Progenitor cell of endocrine pancreas (in vitro differentiated cells): ENCODE measurements at regions not wholly inside any gene's neighbourhood (a gene's known extent, or its start where the extent isn't known, plus 50 kb on each side); places are given as distances from the start of the nearest gene placed in this dataset.

Source experiments
- DNase-seq: peaks from one replicate; pipeline ENCODE4 v3.0.0; 2021; ENCODE audit warnings: low spot score; ENCODE audit not compliant: unreplicated experiment
- H3K27ac Mint-ChIP-seq: 2 replicates; pipeline ENCODE4 v1.8.0; 2021; ENCODE audit warnings: mild to moderate bottlenecking, moderate library complexity, mixed read lengths
- H3K27me3 Mint-ChIP-seq: 2 replicates; pipeline ENCODE4 v1.8.0; 2021; ENCODE audit warnings: mixed read lengths
- H3K36me3 Mint-ChIP-seq: 2 replicates; pipeline ENCODE4 v1.8.0; 2022; ENCODE audit warnings: mixed read lengths; ENCODE audit not compliant: insufficient read depth
- H3K4me1 Mint-ChIP-seq: 2 replicates; pipeline ENCODE4 v1.8.0; 2021; ENCODE audit warnings: low read depth, mixed read lengths
- H3K4me3 Mint-ChIP-seq: 2 replicates; pipeline ENCODE4 v1.8.0; 2021; ENCODE audit warnings: low read depth, mild to moderate bottlenecking, moderate library complexity, mixed read lengths
- H3K9me3 Mint-ChIP-seq: 2 replicates; pipeline ENCODE4 v1.8.0; 2021; ENCODE audit warnings: low read depth, mixed read lengths
- CTCF ChIP-seq: fragments of 200-600 bp; sonication (generic); IDR thresholded peaks from one replicate; pipeline ENCODE4 v1.5.0; 2021; ENCODE audit warnings: antibody characterized with exemption, mild to moderate bottlenecking; ENCODE audit not compliant: unreplicated experiment

- Mint-ChIP-seq H3K27me3 (peaks cover 49% of the 10 kb centered on the region), H3K27ac (no peak overlapping the region), H3K9me3 (no peaks in the 10 kb centered on the region), H3K4me1 (peaks cover 1% of the 10 kb centered on the region), H3K4me3 (no peak overlapping the region), H3K36me3 (no peaks in the 10 kb centered on the region)
- no peak for TF ChIP-seq CTCF
- DNase-seq, result no peak
Measured at GRCh38 chr11:13074714-13075464, 65.8 kb downstream of the RASSF10 start.

- no peaks in the 10 kb centered on the region for H3K9me3 Mint-ChIP-seq
Measured at GRCh38 chr11:13076961-13077360, 67.8 kb downstream of the RASSF10 start.

GRCh38 chr11:13080861-13081260 is 71.7 kb downstream of the RASSF10 start:
- Mint-ChIP-seq H3K27me3 (peaks cover 45% of the 10 kb centered on the region), H3K9me3 (no peaks in the 10 kb centered on the region), H3K4me3 (no peak overlapping the region)

More at GRCh38 chr11:13076961-13077360, 67.8 kb downstream of the RASSF10 start:
- Mint-ChIP-seq H3K27me3 (peaks cover 52% of the 10 kb centered on the region), H3K27ac (no peak overlapping the region), H3K4me3 (no peak overlapping the region), H3K36me3 (no peaks in the 10 kb centered on the region), H3K4me1 (peaks cover 2% of the 10 kb centered on the region)
- no peak for TF ChIP-seq CTCF
- DNase-seq, result no peak

GRCh38 chr11:13082588-13082987 is 73.5 kb downstream of the RASSF10 start:
- TF ChIP-seq CTCF, result no peak
- Mint-ChIP-seq H3K4me1 (peaks cover 4% of the 10 kb centered on the region), H3K27ac (no peak overlapping the region), H3K4me3 (no peak overlapping the region), H3K36me3 (no peaks in the 10 kb centered on the region), H3K27me3 (peaks cover 31% of the 10 kb centered on the region), H3K9me3 (no peaks in the 10 kb centered on the region)
- no peak for DNase-seq

More at GRCh38 chr11:13080861-13081260, 71.7 kb downstream of the RASSF10 start:
- Mint-ChIP-seq H3K4me1 (peaks cover 2% of the 10 kb centered on the region), H3K27ac (no peak overlapping the region), H3K36me3 (no peaks in the 10 kb centered on the region)
- no peak for DNase-seq
- TF ChIP-seq CTCF, result no peak

GRCh38 chr11:13090228-13090708 is 81.2 kb downstream of the RASSF10 start:
- H3K4me3 Mint-ChIP-seq, result no peak overlapping the region

More at GRCh38 chr11:13090228-13090708, 81.2 kb downstream of the RASSF10 start:
- Mint-ChIP-seq H3K27me3 (peaks cover under 1% of the 10 kb centered on the region), H3K36me3 (no peaks in the 10 kb centered on the region), H3K9me3 (peaks cover 4% of the 10 kb centered on the region), H3K4me1 (peaks cover 7% of the 10 kb centered on the region), H3K27ac (no peak overlapping the region)
- DNase-seq, result no peak
- no peak for TF ChIP-seq CTCF
